Body of pancreas (tissue), 4 donors: ENCODE measurements at regions not wholly inside any gene's neighbourhood (a gene's known extent, or its start where the extent isn't known, plus 50 kb on each side); places are given as distances from the start of the nearest gene placed in this dataset.

Source experiments
- ATAC-seq: fragments of 150-250 bp; one replicate; pipeline ENCODE4 v1.9.1; 2016
- DNase-seq, 4 donors: peaks; one replicate each; pipeline ENCODE4 v3.0.0-alpha.2; 2019
- H3K27ac ChIP-seq, 4 donors: fragments of 200-600 bp; sonication (generic); 1 replicate in 3 of 4; 2 replicates in 1 of 4; pipeline versions ENCODE4 v1.5.1 to v1.6.1; 2016 to 2019; ENCODE audit warnings: mild to moderate bottlenecking in 1 of 4, mixed read lengths in 1 of 4, moderate library complexity in 1 of 4
- H3K27me3 ChIP-seq, 2 donors: fragments of 200-600 bp; sonication (generic); one replicate each; pipeline ENCODE4 v1.6.0; 2016; ENCODE audit warnings: mild to moderate bottlenecking in 1 of 2
- H3K36me3 ChIP-seq, 2 donors: fragments of 200-600 bp; sonication (generic); replicated peaks in 1 of 2; 2 replicates each; pipeline ENCODE4 v1.5.1; 2016; ENCODE audit warnings: low read depth in 2 of 2; ENCODE audit not compliant: insufficient read depth in 1 of 2
- H3K4me1 ChIP-seq: fragments of 200-600 bp; sonication (generic); one replicate; pipeline ENCODE4 v1.6.0; 2016
- H3K4me3 ChIP-seq, 2 donors: fragments of 200-600 bp; sonication (generic); 1 replicate in 1 of 2; 2 replicates in 1 of 2; pipeline ENCODE4 v1.5.1; 2016 to 2019
- H3K9me3 ChIP-seq, 3 donors: fragments of 200-600 bp; sonication (generic); 1 replicate in 2 of 3; 2 replicates in 1 of 3; pipeline ENCODE4 v1.5.1; 2016
- POLR2A ChIP-seq, 3 donors: fragments of 450-650 bp; IDR thresholded peaks; one replicate each; pipeline ENCODE4 v1.6.1; 2016; ENCODE audit warnings: antibody characterized with exemption in 3 of 3, mild to moderate bottlenecking in 2 of 3
- WGBS, 2 donors: methylation state at CpG; one replicate each; pipeline ENCODE4 v1.1.5; 2017; 5-methylcytosine and 5-hydroxymethylcytosine counted together
- intact Hi-C: fragments of 100-400 bp; cut with DNase I; formaldehyde crosslinking; loops from one replicate; pipeline ENCODE4 v1.15.1; 2023
- TF ChIP-seq, protein P1 (sequence below), 7 experiments: fragments of 450-650 bp in 4 of 7; fragments of 200-600 bp in 3 of 7; sonication (generic) in 3 of 7; IDR thresholded peaks; one replicate each; pipeline ENCODE4 v1.5.1; 2016 to 2019; ENCODE audit warnings: antibody characterized with exemption in 7 of 7

DNA sequence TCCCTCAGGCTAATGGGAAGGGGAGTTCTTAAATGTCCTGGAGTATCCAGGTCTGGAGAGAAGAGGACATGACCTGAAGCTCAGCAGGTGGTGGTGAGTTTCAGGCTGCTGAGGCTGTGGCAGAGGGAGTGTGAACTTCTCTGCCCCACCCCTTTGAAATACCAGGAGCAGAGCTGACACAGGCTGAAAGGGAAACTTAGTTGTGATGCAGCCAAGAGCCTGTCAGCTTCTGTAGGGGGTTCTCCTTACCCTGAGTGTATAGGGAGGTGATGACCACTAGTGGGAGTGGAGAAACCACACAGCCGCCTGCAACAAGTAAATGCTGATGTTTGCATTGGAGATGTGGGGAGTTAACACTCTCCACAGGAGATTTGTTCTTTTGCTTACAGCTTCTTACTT is 152.3 kb downstream of the FCRL5 start:
- H3K36me3 ChIP-seq, result no peaks in the 10 kb centered on the region
- H3K27ac ChIP-seq, result no peak overlapping the region
- no peaks in the 10 kb centered on the region for H3K27me3 ChIP-seq
- no peak overlapping the region for H3K4me3 ChIP-seq
- H3K9me3 ChIP-seq, result no peaks in the 10 kb centered on the region
- no peak for ATAC-seq
- intact Hi-C loops, result no loop called here
- TF ChIP-seq, protein P1, sequence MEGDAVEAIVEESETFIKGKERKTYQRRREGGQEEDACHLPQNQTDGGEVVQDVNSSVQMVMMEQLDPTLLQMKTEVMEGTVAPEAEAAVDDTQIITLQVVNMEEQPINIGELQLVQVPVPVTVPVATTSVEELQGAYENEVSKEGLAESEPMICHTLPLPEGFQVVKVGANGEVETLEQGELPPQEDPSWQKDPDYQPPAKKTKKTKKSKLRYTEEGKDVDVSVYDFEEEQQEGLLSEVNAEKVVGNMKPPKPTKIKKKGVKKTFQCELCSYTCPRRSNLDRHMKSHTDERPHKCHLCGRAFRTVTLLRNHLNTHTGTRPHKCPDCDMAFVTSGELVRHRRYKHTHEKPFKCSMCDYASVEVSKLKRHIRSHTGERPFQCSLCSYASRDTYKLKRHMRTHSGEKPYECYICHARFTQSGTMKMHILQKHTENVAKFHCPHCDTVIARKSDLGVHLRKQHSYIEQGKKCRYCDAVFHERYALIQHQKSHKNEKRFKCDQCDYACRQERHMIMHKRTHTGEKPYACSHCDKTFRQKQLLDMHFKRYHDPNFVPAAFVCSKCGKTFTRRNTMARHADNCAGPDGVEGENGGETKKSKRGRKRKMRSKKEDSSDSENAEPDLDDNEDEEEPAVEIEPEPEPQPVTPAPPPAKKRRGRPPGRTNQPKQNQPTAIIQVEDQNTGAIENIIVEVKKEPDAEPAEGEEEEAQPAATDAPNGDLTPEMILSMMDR (IDR thresholded peaks at IDR 0.05), result no peak
- TF ChIP-seq POLR2A (IDR thresholded peaks at IDR 0.05), result no peak
- no peak for DNase-seq
- WGBS, 2 donors, result 60 to 77% methylated on average over 1 of the region's 1 CpG
- H3K4me1 ChIP-seq, result no peaks in the 10 kb centered on the region

DNA sequence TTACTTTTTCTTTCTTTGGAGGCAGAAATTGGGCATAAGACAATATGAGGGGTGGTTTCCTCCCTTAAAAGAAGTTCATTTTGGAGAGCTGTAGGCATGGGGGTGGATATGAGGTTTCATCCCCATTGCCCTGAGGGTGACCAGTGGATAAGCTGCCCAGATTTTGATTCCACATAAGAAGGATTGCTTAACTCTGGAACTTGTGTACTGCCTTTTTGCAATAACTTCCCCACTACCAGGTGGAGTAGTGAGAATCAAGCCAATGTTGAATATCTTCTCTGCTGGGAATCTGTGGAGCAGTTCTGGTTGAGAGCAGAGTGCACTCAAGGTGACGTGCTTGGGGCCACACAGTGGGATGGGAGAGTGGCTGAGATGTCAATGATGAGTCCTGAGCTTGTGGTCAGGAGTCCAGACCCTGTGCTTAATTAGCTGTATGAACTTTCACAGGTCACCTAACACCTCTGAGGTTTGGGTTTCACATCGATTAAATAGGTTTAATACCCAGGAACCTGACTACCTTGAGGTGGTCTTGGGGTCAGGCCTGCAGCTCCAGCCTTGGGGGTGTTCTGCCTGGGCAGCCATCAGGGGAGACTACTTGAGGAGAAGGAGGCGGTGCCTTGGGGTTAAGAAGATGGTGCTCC is 152.9 kb downstream of the FCRL5 start:
- no peak overlapping the region for H3K27ac ChIP-seq
- ATAC-seq (no peak), DNase-seq (no peak)
- no peaks in the 10 kb centered on the region for H3K4me1 ChIP-seq
- no peaks in the 10 kb centered on the region for H3K27me3 ChIP-seq
- intact Hi-C loops, result no loop called here
- no peaks in the 10 kb centered on the region for H3K9me3 ChIP-seq
- no peak overlapping the region for H3K4me3 ChIP-seq
- TF ChIP-seq POLR2A (IDR thresholded peaks at IDR 0.05), result no peak
- TF ChIP-seq, protein P1 (IDR thresholded peaks at IDR 0.05), result no peak
- H3K36me3 ChIP-seq, result no peaks in the 10 kb centered on the region
- WGBS, 2 donors, result 53 to 86% methylated on average over 2 to 3 of the region's 3 CpGs

DNA sequence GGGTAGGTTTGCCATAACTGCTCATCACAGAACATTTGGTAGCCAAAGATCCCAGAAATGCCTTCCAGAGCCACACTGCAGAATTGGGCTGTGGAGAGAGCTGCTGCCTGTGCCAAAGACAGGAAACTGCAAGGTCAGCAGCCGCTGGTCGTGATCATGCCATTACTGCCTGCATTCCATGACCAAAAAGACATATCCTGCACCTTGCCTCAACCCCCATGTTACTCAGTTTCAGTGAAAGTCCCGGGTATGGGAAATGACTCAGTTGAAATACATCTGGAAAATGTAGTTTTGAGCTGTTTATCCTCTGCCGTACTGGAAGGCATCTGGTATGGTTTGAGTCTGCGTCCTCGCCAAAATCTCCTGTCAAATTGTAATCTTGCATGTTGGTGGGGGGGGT is 161.7 kb downstream of the FCRL5 start:
- no peak for ATAC-seq
- Histone ChIP-seq H3K27ac (no peak overlapping the region), H3K4me1 (no peaks in the 10 kb centered on the region), H3K9me3 (no peaks in the 10 kb centered on the region), H3K36me3 (no peaks in the 10 kb centered on the region), H3K27me3 (no peaks in the 10 kb centered on the region), H3K4me3 (no peak overlapping the region)
- no peak for TF ChIP-seq POLR2A (IDR thresholded peaks at IDR 0.05)
- TF ChIP-seq, protein P1 (IDR thresholded peaks at IDR 0.05), result no peak
- intact Hi-C loops, result no loop called here
- DNase-seq, result no peak
- 23 to 48% methylated on average over 6 of the region's 6 CpGs for WGBS, 2 donors

DNA sequence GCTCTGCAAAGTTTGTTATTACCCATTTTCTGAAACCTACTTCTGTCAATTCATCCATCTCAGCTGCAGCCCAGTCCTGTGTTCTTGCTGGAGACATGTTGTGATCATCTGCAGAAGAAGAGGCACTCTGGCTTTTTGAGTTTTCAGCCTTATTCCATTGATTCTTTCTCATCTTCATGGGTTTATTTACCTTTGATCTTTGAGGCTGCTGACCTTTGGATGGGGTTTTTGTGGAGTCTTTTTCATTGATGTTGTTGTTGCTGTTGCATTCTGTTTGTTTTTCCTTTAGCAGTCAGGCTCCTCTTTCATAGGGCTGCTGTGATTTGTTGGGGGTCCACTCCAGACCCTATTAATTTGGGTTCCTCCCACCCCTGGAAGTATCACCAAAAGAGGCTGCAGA is 164.3 kb downstream of the FCRL5 start:
- Histone ChIP-seq H3K9me3 (no peaks in the 10 kb centered on the region), H3K27me3 (no peaks in the 10 kb centered on the region), H3K4me3 (no peak overlapping the region), H3K36me3 (no peaks in the 10 kb centered on the region), H3K4me1 (no peaks in the 10 kb centered on the region), H3K27ac (no peak overlapping the region)
- DNase-seq (no peak), ATAC-seq (no peak)
- intact Hi-C loops, result no loop called here
- TF ChIP-seq, protein P1 (IDR thresholded peaks at IDR 0.05), result no peak
- TF ChIP-seq POLR2A (IDR thresholded peaks at IDR 0.05), result no peak

DNA sequence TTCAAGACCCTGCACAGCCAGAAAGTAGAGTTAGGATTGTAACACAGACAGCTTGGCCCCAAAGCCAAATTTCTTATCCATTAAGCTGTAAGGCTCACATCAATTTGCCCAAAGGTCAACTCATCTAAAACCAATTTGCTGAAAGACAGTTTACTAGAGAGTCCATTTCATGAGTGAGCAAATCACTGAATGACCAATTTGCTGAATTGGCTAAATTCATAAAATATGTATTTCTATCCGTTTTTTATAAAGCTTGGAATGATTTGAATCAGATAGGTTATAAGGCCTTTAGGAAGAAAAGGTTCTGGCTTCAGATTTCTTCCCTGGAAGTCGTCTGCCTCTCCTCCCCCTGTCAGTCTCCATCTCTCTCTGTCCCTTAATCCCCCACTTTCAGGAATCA is 168.1 kb downstream of the FCRL5 start:
- no peaks in the 10 kb centered on the region for H3K36me3 ChIP-seq
- intact Hi-C loops, result no loop called here
- H3K27me3 ChIP-seq, result no peaks in the 10 kb centered on the region
- H3K9me3 ChIP-seq, result no peaks in the 10 kb centered on the region
- no peak overlapping the region for H3K27ac ChIP-seq
- H3K4me1 ChIP-seq, result no peaks in the 10 kb centered on the region
- TF ChIP-seq, protein P1 (IDR thresholded peaks at IDR 0.05), result no peak
- no peak for TF ChIP-seq POLR2A (IDR thresholded peaks at IDR 0.05)
- no peak overlapping the region for H3K4me3 ChIP-seq
- WGBS, 2 donors, result 50 to 56% methylated on average over 2 of the region's 2 CpGs
- DNase-seq, result no peak
- no peak for ATAC-seq
